Loucy (cell line): ENCODE measurements at regions not wholly inside any gene's neighbourhood (a gene's known extent, or its start where the extent isn't known, plus 50 kb on each side); places are given as distances from the start of the nearest gene placed in this dataset.

Source experiments
- H2AFZ ChIP-seq: fragments of 200-600 bp; sonication (generic); 2 replicates; pipeline ENCODE4 v1.6.0; 2016; ENCODE audit warnings: antibody characterized with exemption, mild to moderate bottlenecking, low read length, moderate library complexity
- H3F3A ChIP-seq: fragments of 200-600 bp; 2 replicates; pipeline ENCODE4 v1.6.0; 2016; ENCODE audit warnings: antibody characterized with exemption, low read depth, mild to moderate bottlenecking
- H3K27me3 ChIP-seq: fragments of 200-600 bp; sonication (generic); 2 replicates; pipeline ENCODE4 v1.6.1; 2014; ENCODE audit warnings: low read length, mild to moderate bottlenecking; ENCODE audit not compliant: insufficient read depth, poor library complexity, severe bottlenecking
- H3K36me3 ChIP-seq: fragments of 200-600 bp; sonication (generic); 2 replicates; pipeline ENCODE4 v1.6.1; 2016; ENCODE audit warnings: low read length; ENCODE audit not compliant: insufficient read depth
- H3K4me1 ChIP-seq: fragments of 200-600 bp; sonication (generic); 2 replicates; pipeline ENCODE4 v1.5.1; 2014; ENCODE audit warnings: low read length, mild to moderate bottlenecking; ENCODE audit not compliant: insufficient read depth, poor library complexity, severe bottlenecking
- H3K4me2 ChIP-seq: fragments of 200-600 bp; sonication (generic); 2 replicates; pipeline ENCODE4 v1.6.0; 2014; ENCODE audit warnings: antibody characterized with exemption, low read length, low read depth, mild to moderate bottlenecking; ENCODE audit not compliant: poor library complexity, severe bottlenecking
- H3K4me3 ChIP-seq: fragments of 200-600 bp; sonication (generic); 2 replicates; pipeline ENCODE4 v1.5.1; 2014; ENCODE audit warnings: low read length, mild to moderate bottlenecking, mixed read lengths; ENCODE audit not compliant: poor library complexity, severe bottlenecking
- H3K79me2 ChIP-seq: fragments of 200-600 bp; sonication (generic); 2 replicates; pipeline ENCODE4 v1.6.1; 2014; ENCODE audit warnings: low read length; ENCODE audit not compliant: insufficient read depth
- H3K9ac ChIP-seq: fragments of 200-600 bp; sonication (generic); 2 replicates; pipeline ENCODE4 v1.6.0; 2014; ENCODE audit warnings: mild to moderate bottlenecking, low read depth, low read length, moderate library complexity; ENCODE audit not compliant: poor library complexity, severe bottlenecking
- H3K9me2 ChIP-seq: fragments of 200-600 bp; sonication (generic); replicated peaks from 2 replicates; pipeline ENCODE4 v1.6.1; 2016; ENCODE audit warnings: low read depth, low read length, mixed read lengths
- H3K9me3 ChIP-seq: fragments of 200-600 bp; sonication (generic); 2 replicates; pipeline ENCODE4 v1.6.1; 2014; ENCODE audit warnings: mild to moderate bottlenecking, antibody characterized with exemption, low read length, low read depth; ENCODE audit not compliant: insufficient read depth
- H4K20me1 ChIP-seq: fragments of 200-600 bp; sonication (generic); 2 replicates; pipeline ENCODE4 v1.6.0; 2014; ENCODE audit warnings: antibody characterized with exemption, low read length, mild to moderate bottlenecking; ENCODE audit not compliant: insufficient read depth, poor library complexity, severe bottlenecking
- CTCF ChIP-seq: fragments of 200-600 bp; sonication (generic); conservative IDR thresholded peaks from 2 replicates; pipeline ENCODE4 v1.5.1; 2014; ENCODE audit warnings: mild to moderate bottlenecking, antibody characterized with exemption, low read length
- EZH2phosphoT487 ChIP-seq: fragments of 200-600 bp; IDR thresholded peaks from 2 replicates; pipeline ENCODE4 v1.6.1; 2018; ENCODE audit warnings: antibody characterized with exemption, mild to moderate bottlenecking, moderate library complexity, borderline replicate concordance

- no peak for TF ChIP-seq CTCF
- TF ChIP-seq EZH2phosphoT487, result no peak
- H3K4me1 ChIP-seq, result no peaks in the 10 kb centered on the region
- no peak overlapping the region for H3K4me3 ChIP-seq
- peaks cover 11% of the 10 kb centered on the region; the same call in 1 of the 2 replicates for H3K9me3 ChIP-seq
- no peaks in the 10 kb centered on the region for H3K9me2 ChIP-seq
- no peak overlapping the region for H2AFZ ChIP-seq
- H3K27me3 ChIP-seq, result no peaks in the 10 kb centered on the region
- no peak overlapping the region for H3K4me2 ChIP-seq
- H3K79me2 ChIP-seq, result no peaks in the 10 kb centered on the region
- H3K36me3 ChIP-seq, result no peaks in the 10 kb centered on the region
- no peaks in the 10 kb centered on the region for H4K20me1 ChIP-seq
- no peaks in the 10 kb centered on the region for H3F3A ChIP-seq
- H3K9ac ChIP-seq, result no peak overlapping the region
These were observed 358.9 kb downstream of the CTTN start for GRCh38 chr11:70757241-70757640.

- H4K20me1 ChIP-seq, result no peaks in the 10 kb centered on the region
- H3K9me2 ChIP-seq, result no peaks in the 10 kb centered on the region
- peaks cover 15% of the 10 kb centered on the region; the same call in 1 of the 2 replicates for H3K9me3 ChIP-seq
- no peaks in the 10 kb centered on the region for H3F3A ChIP-seq
- H3K36me3 ChIP-seq, result no peaks in the 10 kb centered on the region
- no peak for TF ChIP-seq EZH2phosphoT487
- TF ChIP-seq CTCF, result no peak
- H3K79me2 ChIP-seq, result no peaks in the 10 kb centered on the region
- no peaks in the 10 kb centered on the region for H3K4me1 ChIP-seq
- H3K9ac ChIP-seq, result no peak overlapping the region
- no peaks in the 10 kb centered on the region for H3K27me3 ChIP-seq
- no peak overlapping the region for H3K4me2 ChIP-seq
- H3K4me3 ChIP-seq, result no peak overlapping the region
- H2AFZ ChIP-seq, result no peak overlapping the region
These were observed 359.9 kb downstream of the CTTN start for GRCh38 chr11:70758206-70758605.

GRCh38 chr11:70759846-70760245 lies 361.5 kb downstream of the CTTN start:
- H3F3A ChIP-seq, result no peaks in the 10 kb centered on the region
- H3K36me3 ChIP-seq, result no peaks in the 10 kb centered on the region
- TF ChIP-seq CTCF, result no peak
- no peak for TF ChIP-seq EZH2phosphoT487
- no peak overlapping the region for H2AFZ ChIP-seq
- H3K9me3 ChIP-seq, result peaks cover 19% of the 10 kb centered on the region; the same call in 1 of the 2 replicates
- H4K20me1 ChIP-seq, result no peaks in the 10 kb centered on the region
- no peaks in the 10 kb centered on the region for H3K27me3 ChIP-seq
- no peak overlapping the region for H3K4me2 ChIP-seq
- no peak overlapping the region for H3K9ac ChIP-seq
- H3K9me2 ChIP-seq, result no peaks in the 10 kb centered on the region
- H3K4me1 ChIP-seq, result no peaks in the 10 kb centered on the region
- H3K4me3 ChIP-seq, result no peak overlapping the region
- no peaks in the 10 kb centered on the region for H3K79me2 ChIP-seq
